ENCODE measurements at regions not wholly inside any gene's neighbourhood (a gene's known extent, or its start where the extent isn't known, plus 50 kb on each side); places are given as distances from the start of the nearest gene placed in this dataset.

- no peak for TF ChIP-seq CTCF (conservative IDR thresholded peaks at IDR 0.05; ENCODE audit: low read depth in 2 of 2)
- TF ChIP-seq EZH2 (IDR thresholded peaks at IDR 0.05; ENCODE audit: low read depth, unreplicated experiment), result no peak
- TF ChIP-seq EZH2phosphoT487 (IDR thresholded peaks at IDR 0.05; ENCODE audit: unreplicated experiment), result no peak
- TF ChIP-seq REST (IDR thresholded peaks at IDR 0.05; ENCODE audit: unreplicated experiment), result no peak
Measured at GRCh38 chr4:14915018-14915417, 87.3 kb upstream of the CPEB2 start.

Data from GM23338 (cell line).